ENCODE measurements at regions not wholly inside any gene's neighbourhood (a gene's known extent, or its start where the extent isn't known, plus 50 kb on each side); places are given as distances from the start of the nearest gene placed in this dataset.

- Mint-ChIP-seq H3K27ac (ENCODE audit: low read depth, unreplicated experiment) (no peak overlapping the region), H3K4me3 (ENCODE audit: unreplicated experiment) (no peak overlapping the region), H3K36me3 (ENCODE audit: insufficient read depth, unreplicated experiment) (no peaks in the 10 kb centered on the region), H3K27me3 (ENCODE audit: insufficient read depth, unreplicated experiment) (no peaks in the 10 kb centered on the region), H3K4me1 (ENCODE audit: insufficient read depth, unreplicated experiment) (peaks cover 8% of the 10 kb centered on the region), H3K9me3 (ENCODE audit: unreplicated experiment) (no peaks in the 10 kb centered on the region)
- TF ChIP-seq CTCF (IDR thresholded peaks at IDR 0.05; ENCODE audit: unreplicated experiment): no peak
- intact Hi-C loops (cut with micrococcal nuclease): no loop called here
- no TSS peak for BruUV-seq (replicated peaks)
- ChIA-PET POLR2A (no interaction called here), CTCF (no interaction called here)
- no peak for DNase-seq (ENCODE audit: unreplicated experiment)
These were observed 946.7 kb upstream of the ACVR2A start for GRCh38 chr2:146898083-146898482.

- TF ChIP-seq CTCF (IDR thresholded peaks at IDR 0.05; ENCODE audit: unreplicated experiment): no peak
- H3K9me3 Mint-ChIP-seq (ENCODE audit: unreplicated experiment): peaks cover 9% of the 10 kb centered on the region
- intact Hi-C loops (cut with micrococcal nuclease): no loop called here
- no TSS peak for BruUV-seq (replicated peaks)
- no peak for DNase-seq (ENCODE audit: unreplicated experiment)
- H3K27me3 Mint-ChIP-seq (ENCODE audit: insufficient read depth, unreplicated experiment): no peaks in the 10 kb centered on the region
- ChIA-PET POLR2A (no interaction called here), CTCF (no interaction called here)
- no peak overlapping the region for H3K4me3 Mint-ChIP-seq (ENCODE audit: unreplicated experiment)
- H3K36me3 Mint-ChIP-seq (ENCODE audit: insufficient read depth, unreplicated experiment): no peaks in the 10 kb centered on the region
- no peak overlapping the region for H3K27ac Mint-ChIP-seq (ENCODE audit: low read depth, unreplicated experiment)
- H3K4me1 Mint-ChIP-seq (ENCODE audit: insufficient read depth, unreplicated experiment): peaks cover 14% of the 10 kb centered on the region
These were observed 950.3 kb upstream of the ACVR2A start for GRCh38 chr2:146894514-146894913.

GRCh38 chr2:146893500-146894041 lies 951.3 kb upstream of the ACVR2A start:
- BruUV-seq (replicated peaks): no TSS peak
- peaks cover 14% of the 10 kb centered on the region for H3K4me1 Mint-ChIP-seq (ENCODE audit: insufficient read depth, unreplicated experiment)
- no peak overlapping the region for H3K27ac Mint-ChIP-seq (ENCODE audit: low read depth, unreplicated experiment)
- peaks cover 9% of the 10 kb centered on the region for H3K9me3 Mint-ChIP-seq (ENCODE audit: unreplicated experiment)
- CTCF ChIA-PET: no interaction called here
- H3K36me3 Mint-ChIP-seq (ENCODE audit: insufficient read depth, unreplicated experiment): no peaks in the 10 kb centered on the region
- H3K27me3 Mint-ChIP-seq (ENCODE audit: insufficient read depth, unreplicated experiment): no peaks in the 10 kb centered on the region
- H3K4me3 Mint-ChIP-seq (ENCODE audit: unreplicated experiment): no peak overlapping the region
- TF ChIP-seq CTCF (IDR thresholded peaks at IDR 0.05; ENCODE audit: unreplicated experiment): no peak
- no peak for DNase-seq (ENCODE audit: unreplicated experiment)
- POLR2A ChIA-PET: no interaction called here
- intact Hi-C loops (cut with micrococcal nuclease): no loop called here

- Mint-ChIP-seq H3K27ac (ENCODE audit: low read depth, unreplicated experiment) (no peak overlapping the region), H3K4me1 (ENCODE audit: insufficient read depth, unreplicated experiment) (peaks cover 14% of the 10 kb centered on the region), H3K4me3 (ENCODE audit: unreplicated experiment) (no peak overlapping the region), H3K27me3 (ENCODE audit: insufficient read depth, unreplicated experiment) (no peaks in the 10 kb centered on the region), H3K9me3 (ENCODE audit: unreplicated experiment) (peaks cover 9% of the 10 kb centered on the region), H3K36me3 (ENCODE audit: insufficient read depth, unreplicated experiment) (no peaks in the 10 kb centered on the region)
- ChIA-PET POLR2A (no interaction called here), CTCF (interaction anchor here (0.6 kb wide), 1 partner anchor 660 kb away, joined by 3 read pairs; no protein-coding TSS in a partner anchor)
- TF ChIP-seq CTCF (IDR thresholded peaks at IDR 0.05; ENCODE audit: unreplicated experiment): no peak
- no TSS peak for BruUV-seq (replicated peaks)
- DNase-seq (ENCODE audit: unreplicated experiment): no peak
- intact Hi-C loops (cut with micrococcal nuclease): no loop called here
These were observed 954.3 kb upstream of the ACVR2A start for GRCh38 chr2:146890491-146890890.

Measured in MCF 10A (cell line).